ENCODE measurements at regions not wholly inside any gene's neighbourhood (a gene's known extent, or its start where the extent isn't known, plus 50 kb on each side); places are given as distances from the start of the nearest gene placed in this dataset.

DNA sequence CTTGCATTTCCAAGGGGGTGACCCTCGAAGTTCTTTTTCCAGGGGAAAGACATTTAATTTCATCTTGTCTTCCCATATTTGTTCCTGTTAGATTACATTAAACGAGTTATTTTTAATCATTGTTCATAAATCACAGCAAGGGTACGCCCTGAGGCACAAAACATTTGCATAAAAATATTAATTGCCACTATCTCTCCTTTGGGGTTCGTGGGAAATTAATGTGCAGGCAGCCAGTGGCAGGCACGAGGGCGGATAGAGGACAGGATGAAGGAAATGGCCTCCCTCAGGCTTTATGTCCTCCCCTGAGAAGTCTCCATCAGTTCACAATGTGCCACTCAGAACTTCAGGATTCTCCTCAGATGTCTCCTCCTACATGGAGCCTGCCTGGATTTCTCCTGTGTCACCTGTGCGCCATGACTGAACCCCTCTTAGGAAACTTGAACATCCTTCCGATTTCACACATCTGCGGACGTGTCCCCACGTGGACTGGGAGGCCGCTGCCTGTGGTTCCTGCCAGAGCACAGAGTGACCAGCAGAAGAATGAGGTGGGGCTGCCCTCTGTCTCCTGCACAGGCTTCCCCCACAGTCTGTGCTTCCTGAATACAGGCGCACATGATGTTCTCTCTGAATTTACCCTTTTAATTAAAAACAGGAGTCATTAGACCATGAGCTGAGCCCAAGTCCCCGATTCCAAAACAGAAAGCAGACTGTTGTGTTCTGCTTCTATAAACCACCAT, 1085.9 kb downstream of the TBC1D22A start:
- Histone ChIP-seq H3K27ac (ENCODE audit: low read depth, low read length) (no peak overlapping the region), H3K79me2 (ENCODE audit: control insufficient read depth, low read length) (no peaks in the 10 kb centered on the region), H3K4me1 (ENCODE audit: control insufficient read depth, low read length) (peaks cover 23% of the 10 kb centered on the region), H3K9me3 (ENCODE audit: control insufficient read depth, insufficient read depth, low read length) (no peaks in the 10 kb centered on the region), H4K20me1 (ENCODE audit: control insufficient read depth, insufficient read depth, low read depth, low read length) (no peaks in the 10 kb centered on the region), H3K36me3 (ENCODE audit: control insufficient read depth, low read length) (no peaks in the 10 kb centered on the region), H3K4me2 (ENCODE audit: low read length) (no peak overlapping the region), H3F3A (ENCODE audit: control insufficient read depth, insufficient read depth) (no peaks in the 10 kb centered on the region), H3K9me2 (replicated peaks; ENCODE audit: control insufficient read depth, low read length) (no peaks in the 10 kb centered on the region), H3K27me3 (ENCODE audit: control insufficient read depth, low read length) (no peaks in the 10 kb centered on the region), H3K4me3 (ENCODE audit: low read length) (no peak overlapping the region)
- TF ChIP-seq, protein P1, sequence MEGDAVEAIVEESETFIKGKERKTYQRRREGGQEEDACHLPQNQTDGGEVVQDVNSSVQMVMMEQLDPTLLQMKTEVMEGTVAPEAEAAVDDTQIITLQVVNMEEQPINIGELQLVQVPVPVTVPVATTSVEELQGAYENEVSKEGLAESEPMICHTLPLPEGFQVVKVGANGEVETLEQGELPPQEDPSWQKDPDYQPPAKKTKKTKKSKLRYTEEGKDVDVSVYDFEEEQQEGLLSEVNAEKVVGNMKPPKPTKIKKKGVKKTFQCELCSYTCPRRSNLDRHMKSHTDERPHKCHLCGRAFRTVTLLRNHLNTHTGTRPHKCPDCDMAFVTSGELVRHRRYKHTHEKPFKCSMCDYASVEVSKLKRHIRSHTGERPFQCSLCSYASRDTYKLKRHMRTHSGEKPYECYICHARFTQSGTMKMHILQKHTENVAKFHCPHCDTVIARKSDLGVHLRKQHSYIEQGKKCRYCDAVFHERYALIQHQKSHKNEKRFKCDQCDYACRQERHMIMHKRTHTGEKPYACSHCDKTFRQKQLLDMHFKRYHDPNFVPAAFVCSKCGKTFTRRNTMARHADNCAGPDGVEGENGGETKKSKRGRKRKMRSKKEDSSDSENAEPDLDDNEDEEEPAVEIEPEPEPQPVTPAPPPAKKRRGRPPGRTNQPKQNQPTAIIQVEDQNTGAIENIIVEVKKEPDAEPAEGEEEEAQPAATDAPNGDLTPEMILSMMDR (IDR thresholded peaks at IDR 0.05; ENCODE audit: low read depth, low read length, poor library complexity, severe bottlenecking) = no peak
- no peak for TF ChIP-seq EZH2phosphoT487 (IDR thresholded peaks at IDR 0.05; ENCODE audit: borderline replicate concordance, low read length)

DNA sequence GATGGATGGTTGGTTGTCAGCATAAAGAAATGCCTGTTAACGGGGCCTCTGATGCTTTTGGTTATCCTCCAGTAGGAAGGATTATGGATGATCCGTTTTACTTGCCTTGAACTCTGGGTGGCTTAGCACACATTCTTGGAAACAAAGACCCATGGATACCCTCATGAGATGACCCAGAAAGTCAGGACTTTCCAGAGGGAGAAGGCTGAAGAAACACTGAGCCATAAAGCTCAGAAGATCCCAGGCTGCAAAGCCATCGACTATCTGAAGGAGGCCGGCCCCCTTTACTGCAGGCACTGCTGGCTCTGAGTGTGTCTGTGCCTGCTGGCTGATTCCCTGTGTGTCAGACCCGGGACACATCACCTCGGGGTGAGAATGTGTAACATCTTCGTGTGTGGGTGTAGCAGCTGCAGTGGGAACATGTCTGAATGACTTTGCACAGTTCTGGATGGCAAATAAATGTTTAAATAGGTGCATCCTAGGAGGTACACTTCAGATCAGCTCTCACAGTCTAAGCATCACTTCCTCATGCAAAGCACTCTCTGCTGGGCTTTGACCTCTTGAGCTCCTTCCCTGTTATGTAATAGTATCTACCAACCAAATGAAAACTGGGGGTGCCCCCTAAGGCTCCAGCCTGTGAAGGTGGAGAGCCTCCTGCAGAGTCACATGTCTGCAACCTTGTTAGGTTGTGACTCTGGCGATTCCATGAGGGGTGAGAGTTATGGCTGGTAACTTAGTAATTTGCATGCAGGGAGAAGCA, 1084.9 kb downstream of the TBC1D22A start:
- no peaks in the 10 kb centered on the region for H3K9me2 ChIP-seq (replicated peaks; ENCODE audit: control insufficient read depth, low read length)
- no peaks in the 10 kb centered on the region for H3K36me3 ChIP-seq (ENCODE audit: control insufficient read depth, low read length)
- TF ChIP-seq, protein P1 (IDR thresholded peaks at IDR 0.05; ENCODE audit: low read depth, low read length, poor library complexity, severe bottlenecking) = no peak
- TF ChIP-seq EZH2phosphoT487 (IDR thresholded peaks at IDR 0.05; ENCODE audit: borderline replicate concordance, low read length) = no peak
- H3K27me3 ChIP-seq (ENCODE audit: control insufficient read depth, low read length) = no peaks in the 10 kb centered on the region
- H3K4me3 ChIP-seq (ENCODE audit: low read length) = no peak overlapping the region
- no peak overlapping the region for H3K27ac ChIP-seq (ENCODE audit: low read depth, low read length)
- peaks cover 21% of the 10 kb centered on the region for H3K4me1 ChIP-seq (ENCODE audit: control insufficient read depth, low read length)
- H3K9me3 ChIP-seq (ENCODE audit: control insufficient read depth, insufficient read depth, low read length) = no peaks in the 10 kb centered on the region
- H3K4me2 ChIP-seq (ENCODE audit: low read length) = peak overlapping the region; percentile 34
- no peaks in the 10 kb centered on the region for H4K20me1 ChIP-seq (ENCODE audit: control insufficient read depth, insufficient read depth, low read depth, low read length)
- no peaks in the 10 kb centered on the region for H3F3A ChIP-seq (ENCODE audit: control insufficient read depth, insufficient read depth)
- no peaks in the 10 kb centered on the region for H3K79me2 ChIP-seq (ENCODE audit: control insufficient read depth, low read length)

DNA sequence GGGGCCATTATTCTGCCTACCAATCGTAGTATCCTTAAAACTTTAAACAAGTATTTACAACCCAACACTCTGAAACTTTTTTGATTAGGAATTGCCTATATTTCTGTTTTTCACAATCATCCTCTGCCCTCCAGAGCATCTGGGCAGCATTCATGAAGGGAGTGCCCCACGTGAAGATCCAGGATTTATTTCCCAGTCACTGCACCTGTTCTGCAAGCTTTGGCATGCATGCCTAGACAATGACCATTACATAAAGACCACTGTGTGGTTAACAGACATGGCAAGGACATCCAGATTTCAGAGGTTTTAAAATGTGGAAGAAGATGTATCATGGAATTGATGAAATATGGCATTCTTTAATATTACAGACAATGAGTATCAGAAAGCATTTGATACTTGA, 1083.8 kb downstream of the TBC1D22A start:
- Histone ChIP-seq H3K4me1 (ENCODE audit: control insufficient read depth, low read length) (peaks cover 32% of the 10 kb centered on the region), H4K20me1 (ENCODE audit: control insufficient read depth, insufficient read depth, low read depth, low read length) (no peaks in the 10 kb centered on the region), H3K79me2 (ENCODE audit: control insufficient read depth, low read length) (no peaks in the 10 kb centered on the region), H3K36me3 (ENCODE audit: control insufficient read depth, low read length) (no peaks in the 10 kb centered on the region), H3K9me2 (replicated peaks; ENCODE audit: control insufficient read depth, low read length) (no peaks in the 10 kb centered on the region), H3K4me2 (ENCODE audit: low read length) (no peak overlapping the region), H3K27ac (ENCODE audit: low read depth, low read length) (no peak overlapping the region), H3K4me3 (ENCODE audit: low read length) (no peak overlapping the region), H3F3A (ENCODE audit: control insufficient read depth, insufficient read depth) (no peaks in the 10 kb centered on the region), H3K27me3 (ENCODE audit: control insufficient read depth, low read length) (no peaks in the 10 kb centered on the region), H3K9me3 (ENCODE audit: control insufficient read depth, insufficient read depth, low read length) (no peaks in the 10 kb centered on the region)
- TF ChIP-seq, protein P1 (IDR thresholded peaks at IDR 0.05; ENCODE audit: low read depth, low read length, poor library complexity, severe bottlenecking) = no peak
- TF ChIP-seq EZH2phosphoT487 (IDR thresholded peaks at IDR 0.05; ENCODE audit: borderline replicate concordance, low read length) = no peak
